Testis (tissue), 2 donors: ENCODE measurements at regions not wholly inside any gene's neighbourhood (a gene's known extent, or its start where the extent isn't known, plus 50 kb on each side); places are given as distances from the start of the nearest gene placed in this dataset.

Source experiments
- DNase-seq: peaks from one replicate; pipeline ENCODE4 v3.0.0-alpha.2; 2019
- H3K27ac ChIP-seq, 2 donors: fragments of 200-600 bp; sonication (generic); one replicate each; pipeline ENCODE4 v1.5.1; 2019
- H3K27me3 ChIP-seq: fragments of 200-600 bp; sonication (generic); one replicate; pipeline ENCODE4 v1.5.1; 2019
- H3K36me3 ChIP-seq: fragments of 200-600 bp; sonication (generic); one replicate; pipeline ENCODE4 v1.5.1; 2017; ENCODE audit warnings: low read depth; ENCODE audit errors: missing control alignments
- H3K4me1 ChIP-seq: fragments of 200-600 bp; sonication (generic); one replicate; pipeline ENCODE4 v1.5.1; 2019
- H3K4me3 ChIP-seq, 2 donors: fragments of 200-600 bp; sonication (generic); one replicate each; pipeline ENCODE4 v1.5.1; 2017 to 2019
- H3K9me3 ChIP-seq: fragments of 200-600 bp; sonication (generic); one replicate; pipeline ENCODE4 v1.5.1; 2017
- CTCF ChIP-seq, 3 experiments: fragments of 450-650 bp in 2 of 3; fragments of 200-600 bp in 1 of 3; sonication (generic) in 1 of 3; IDR thresholded peaks; one replicate each; pipeline ENCODE4 v1.5.1; 2016 to 2019; ENCODE audit warnings: antibody characterized with exemption in 3 of 3, mild to moderate bottlenecking in 2 of 3, moderate library complexity in 1 of 3
- POLR2A ChIP-seq: fragments of 450-650 bp; IDR thresholded peaks from one replicate; pipeline ENCODE4 v1.6.1; 2017; ENCODE audit warnings: antibody characterized with exemption, mild to moderate bottlenecking, moderate library complexity
- WGBS, 2 donors: methylation state at CpG; one replicate each; pipeline ENCODE4 v1.1.5; 2018; 5-methylcytosine and 5-hydroxymethylcytosine counted together
- intact Hi-C: fragments of 100-400 bp; cut with DNase I; formaldehyde crosslinking; loops from one replicate; pipeline ENCODE4 v1.15.1; 2023; ENCODE audit warnings: low total_unique reads

- H3K27me3 ChIP-seq = no peaks in the 10 kb centered on the region
- H3K27ac ChIP-seq = no peak overlapping the region
- no peak for DNase-seq
- no peak for TF ChIP-seq CTCF (IDR thresholded peaks at IDR 0.05)
- TF ChIP-seq POLR2A = no peak
- H3K36me3 ChIP-seq = no peaks in the 10 kb centered on the region
- H3K9me3 ChIP-seq = no peaks in the 10 kb centered on the region
- 75 to 92% methylated on average over 2 of the region's 2 CpGs for WGBS, 2 donors
- H3K4me1 ChIP-seq = no peaks in the 10 kb centered on the region
- intact Hi-C loops = no loop called here
- no peak overlapping the region for H3K4me3 ChIP-seq
These were observed 516.3 kb upstream of the MKI67 start for GRCh38 chr10:128642502-128642901.

- Histone ChIP-seq H3K36me3 (no peaks in the 10 kb centered on the region), H3K27ac (no peak overlapping the region), H3K4me1 (no peaks in the 10 kb centered on the region), H3K4me3 (no peak overlapping the region), H3K27me3 (no peaks in the 10 kb centered on the region), H3K9me3 (no peaks in the 10 kb centered on the region)
- WGBS, 2 donors = 70 to 81% methylated on average over 1 of the region's 1 CpG
- TF ChIP-seq CTCF (IDR thresholded peaks at IDR 0.05) = no peak
- no peak for TF ChIP-seq POLR2A
- no peak for DNase-seq
- intact Hi-C loops = no loop called here
These were observed 517.4 kb upstream of the MKI67 start for GRCh38 chr10:128643658-128644057.

GRCh38 chr10:128645486-128645885 is 519.3 kb upstream of the MKI67 start:
- Histone ChIP-seq H3K4me3 (no peak overlapping the region), H3K9me3 (no peaks in the 10 kb centered on the region), H3K27ac (no peak overlapping the region), H3K36me3 (no peaks in the 10 kb centered on the region), H3K4me1 (no peaks in the 10 kb centered on the region), H3K27me3 (no peaks in the 10 kb centered on the region)
- intact Hi-C loops = no loop called here
- 92 to 98% methylated on average over 2 of the region's 2 CpGs for WGBS, 2 donors
- no peak for TF ChIP-seq POLR2A
- TF ChIP-seq CTCF (IDR thresholded peaks at IDR 0.05) = no peak
- no peak for DNase-seq

GRCh38 chr10:128646956-128647355 is 520.7 kb upstream of the MKI67 start:
- Histone ChIP-seq H3K9me3 (no peaks in the 10 kb centered on the region), H3K27ac (no peak overlapping the region), H3K4me1 (no peaks in the 10 kb centered on the region), H3K4me3 (no peak overlapping the region), H3K36me3 (no peaks in the 10 kb centered on the region), H3K27me3 (no peaks in the 10 kb centered on the region)
- no peak for DNase-seq
- 94 to 97% methylated on average over 10 of the region's 10 CpGs for WGBS, 2 donors
- intact Hi-C loops = no loop called here
- TF ChIP-seq POLR2A (no peak), CTCF (IDR thresholded peaks at IDR 0.05) (no peak)

- TF ChIP-seq CTCF (IDR thresholded peaks at IDR 0.05) = no peak
- no peak for TF ChIP-seq POLR2A
- H3K4me1 ChIP-seq = no peaks in the 10 kb centered on the region
- WGBS, 2 donors = 51 to 67% methylated on average over 7 to 11 of the region's 11 CpGs
- DNase-seq = no peak
- H3K4me3 ChIP-seq = no peak overlapping the region
- H3K27me3 ChIP-seq = no peaks in the 10 kb centered on the region
- H3K36me3 ChIP-seq = no peaks in the 10 kb centered on the region
- H3K9me3 ChIP-seq = no peaks in the 10 kb centered on the region
- intact Hi-C loops = no loop called here
- H3K27ac ChIP-seq = no peak overlapping the region
These were observed 531.3 kb upstream of the MKI67 start for GRCh38 chr10:128657548-128657947.
